ENCODE measurements at regions not wholly inside any gene's neighbourhood (a gene's known extent, or its start where the extent isn't known, plus 50 kb on each side); places are given as distances from the start of the nearest gene placed in this dataset.
A peak's percentile ranks its signal among the peaks of the same experiment; 100 is the strongest.

GRCh38 chr6:134706806-134707205, 243.1 kb downstream of the ALDH8A1 start:
- DNase-seq = no peak

- no peak for DNase-seq
Observed at GRCh38 chr6:134706153-134706552, 243.7 kb downstream of the ALDH8A1 start.

- DNase-seq = no peak
Observed at GRCh38 chr6:134703206-134703605, 246.7 kb downstream of the ALDH8A1 start.

- DNase-seq = no peak
Observed at GRCh38 chr6:134702279-134702678, 247.6 kb downstream of the ALDH8A1 start.

GRCh38 chr6:134701301-134701700, 248.6 kb downstream of the ALDH8A1 start:
- DNase-seq = no peak

GRCh38 chr6:134698228-134698627, 251.7 kb downstream of the ALDH8A1 start:
- DNase-seq = no peak

GRCh38 chr6:134692008-134692407, 257.9 kb downstream of the ALDH8A1 start:
- no peak for DNase-seq

GRCh38 chr6:134691180-134691579, 258.7 kb downstream of the ALDH8A1 start:
- no peak for DNase-seq

- no peak for DNase-seq
Observed at GRCh38 chr6:134690048-134690447, 259.9 kb downstream of the ALDH8A1 start.

- DNase-seq = no peak
Observed at GRCh38 chr6:134689641-134690040, 260.3 kb downstream of the ALDH8A1 start.

GRCh38 chr6:134689177-134689576, 260.7 kb downstream of the ALDH8A1 start:
- no peak for DNase-seq

- no peak for DNase-seq
Observed at GRCh38 chr6:134686071-134686470, 263.8 kb downstream of the ALDH8A1 start.

- no peak for DNase-seq
Observed at GRCh38 chr6:134684423-134684795, 265.5 kb downstream of the ALDH8A1 start.

- DNase-seq = no peak
Observed at GRCh38 chr6:134683783-134684422, 266.0 kb downstream of the ALDH8A1 start.

GRCh38 chr6:134680433-134680832, 269.5 kb downstream of the ALDH8A1 start:
- DNase-seq = no peak

- DNase-seq = peak; percentile 27
Observed at GRCh38 chr6:134680021-134680420, 269.9 kb downstream of the ALDH8A1 start.

GRCh38 chr6:134678436-134678889, 271.4 kb downstream of the ALDH8A1 start:
- DNase-seq = no peak

GRCh38 chr6:134676307-134677281, 273.3 kb downstream of the ALDH8A1 start:
- DNase-seq = no peak

- no peak for DNase-seq
Observed at GRCh38 chr6:134675110-134676054, 274.5 kb downstream of the ALDH8A1 start.

GRCh38 chr6:134674562-134674961, 275.3 kb downstream of the ALDH8A1 start:
- DNase-seq = no peak

GRCh38 chr6:134669485-134669884, 280.4 kb downstream of the ALDH8A1 start:
- no peak for DNase-seq

- DNase-seq = no peak
Observed at GRCh38 chr6:134667111-134667510, 282.8 kb downstream of the ALDH8A1 start.

- DNase-seq = no peak
Observed at GRCh38 chr6:134666125-134666524, 283.8 kb downstream of the ALDH8A1 start.
